Neural progenitor cell (in vitro differentiated cells): ENCODE measurements at regions not wholly inside any gene's neighbourhood (a gene's known extent, or its start where the extent isn't known, plus 50 kb on each side); places are given as distances from the start of the nearest gene placed in this dataset.

Experiments
- DNase-seq: peaks from one replicate; pipeline ENCODE4 v3.0.0-alpha.2; 2016; ENCODE audit warnings: low spot score
- H2AFZ ChIP-seq: fragments of 200-600 bp; sonication (generic); replicated peaks from 2 replicates; pipeline ENCODE4 v1.6.1; 2016; ENCODE audit warnings: antibody characterized with exemption
- H3F3A ChIP-seq: fragments of 200-600 bp; sonication (generic); 2 replicates; pipeline ENCODE4 v1.6.1; 2016; ENCODE audit warnings: antibody characterized with exemption, low read depth
- H3K27ac ChIP-seq: fragments of 200-600 bp; sonication (generic); 2 replicates; pipeline ENCODE4 v1.5.1; 2016; ENCODE audit warnings: mild to moderate bottlenecking
- H3K27me3 ChIP-seq: fragments of 200-600 bp; sonication (generic); 2 replicates; pipeline ENCODE4 v1.6.1; 2016; ENCODE audit warnings: mild to moderate bottlenecking, moderate library complexity
- H3K36me3 ChIP-seq: fragments of 200-600 bp; sonication (generic); 2 replicates; pipeline ENCODE4 v1.5.1; 2016
- H3K4me1 ChIP-seq: fragments of 200-600 bp; sonication (generic); 2 replicates; pipeline ENCODE4 v1.6.1; 2016; ENCODE audit warnings: mixed run types
- H3K4me2 ChIP-seq: fragments of 200-600 bp; sonication (generic); 2 replicates; pipeline ENCODE4 v1.6.1; 2016
- H3K4me3 ChIP-seq: fragments of 200-600 bp; sonication (generic); 2 replicates; pipeline ENCODE4 v1.5.1; 2016
- H3K79me2 ChIP-seq: fragments of 200-600 bp; sonication (generic); 2 replicates; pipeline ENCODE4 v1.6.1; 2016; ENCODE audit warnings: low read depth
- H3K9ac ChIP-seq: fragments of 200-600 bp; sonication (generic); 2 replicates; pipeline ENCODE4 v1.6.1; 2016
- H3K9me3 ChIP-seq: fragments of 200-600 bp; sonication (generic); 2 replicates; pipeline ENCODE4 v1.5.1; 2016; ENCODE audit warnings: low read depth
- H4K20me1 ChIP-seq: fragments of 200-600 bp; sonication (generic); 2 replicates; pipeline ENCODE4 v1.6.1; 2016; ENCODE audit warnings: low read depth
- H3K27ac Mint-ChIP-seq: 3 replicates; pipeline ENCODE4 v1.8.0; 2021; ENCODE audit warnings: mixed read lengths
- H3K27me3 Mint-ChIP-seq: 2 replicates; pipeline ENCODE4 v1.8.0; 2022; ENCODE audit warnings: low read depth, mild to moderate bottlenecking, inconsistent platforms, moderate library complexity, mixed read lengths; ENCODE audit not compliant: insufficient read depth
- H3K36me3 Mint-ChIP-seq: 3 replicates; pipeline ENCODE4 v1.8.0; 2021; ENCODE audit warnings: mixed read lengths
- H3K4me1 Mint-ChIP-seq: 3 replicates; pipeline ENCODE4 v1.8.0; 2021; ENCODE audit warnings: mixed read lengths
- H3K4me3 Mint-ChIP-seq: 3 replicates; pipeline ENCODE4 v1.8.0; 2021; ENCODE audit warnings: mild to moderate bottlenecking, moderate library complexity, mixed read lengths
- H3K9me3 Mint-ChIP-seq: 3 replicates; pipeline ENCODE4 v1.8.0; 2020; ENCODE audit warnings: mixed read lengths
- CTCF ChIP-seq: fragments of 200-600 bp; sonication (generic); IDR thresholded peaks from 2 replicates; pipeline ENCODE4 v1.5.1; 2017; ENCODE audit warnings: antibody characterized with exemption, mild to moderate bottlenecking
- EZH2 ChIP-seq: fragments of 200-600 bp; sonication (generic); IDR thresholded peaks from 2 replicates; pipeline ENCODE4 v1.6.1; 2017; ENCODE audit warnings: antibody characterized with exemption, mild to moderate bottlenecking, moderate library complexity
- EZH2phosphoT487 ChIP-seq: fragments of 200-600 bp; sonication (generic); IDR thresholded peaks from 2 replicates; pipeline ENCODE4 v1.6.1; 2017; ENCODE audit warnings: antibody characterized with exemption

GRCh38 chr4:4592414-4592813, 50.6 kb upstream of the STX18 start:
- Histone ChIP-seq H3K9me3 (no peaks in the 10 kb centered on the region), H3K4me3 (no peak overlapping the region), H3K36me3 (no peaks in the 10 kb centered on the region), H4K20me1 (no peaks in the 10 kb centered on the region), H3K27ac (no peak overlapping the region), H3K9ac (no peak overlapping the region), H3K27me3 (no peaks in the 10 kb centered on the region), H3K4me2 (no peak overlapping the region), H2AFZ (no peak overlapping the region), H3K79me2 (no peaks in the 10 kb centered on the region), H3F3A (no peaks in the 10 kb centered on the region), H3K4me1 (peaks cover 4% of the 10 kb centered on the region)
- TF ChIP-seq EZH2phosphoT487 (no peak), EZH2 (no peak), CTCF (no peak)
- Mint-ChIP-seq H3K27me3 (peaks cover 13% of the 10 kb centered on the region), H3K27ac (no peak overlapping the region), H3K4me1 (peaks cover 26% of the 10 kb centered on the region), H3K36me3 (peaks cover 25% of the 10 kb centered on the region), H3K9me3 (peaks cover 37% of the 10 kb centered on the region), H3K4me3 (no peak overlapping the region)
- DNase-seq, result no peak
